Stomach (tissue), 8 donors: ENCODE measurements at regions not wholly inside any gene's neighbourhood (a gene's known extent, or its start where the extent isn't known, plus 50 kb on each side); places are given as distances from the start of the nearest gene placed in this dataset.

Experiments used
- DNase-seq, 2 donors: peaks; one replicate each; pipeline versions ENCODE4 v3.0.0 to v3.0.0-alpha.2; 2013 to 2019
- H3K27ac ChIP-seq, 5 donors: fragments of 200-600 bp in 4 of 5; sonication (generic) in 4 of 5; one replicate each; pipeline ENCODE4 v1.5.1; 2013 to 2019; ENCODE audit warnings: mild to moderate bottlenecking in 1 of 5, moderate library complexity in 1 of 5
- H3K27me3 ChIP-seq, 3 donors: fragments of 200-600 bp; sonication (generic); one replicate each; pipeline ENCODE4 v1.5.1; 2017 to 2019; ENCODE audit warnings: mixed run types in 1 of 3
- H3K36me3 ChIP-seq, 4 donors: fragments of 200-600 bp; sonication (generic); 1 replicate in 3 of 4; 2 replicates in 1 of 4; pipeline ENCODE4 v1.5.1; 2016 to 2019
- H3K4me1 ChIP-seq, 4 donors: fragments of 200-600 bp; sonication (generic); one replicate each; pipeline ENCODE4 v1.5.1; 2016 to 2019
- H3K4me3 ChIP-seq, 4 donors: fragments of 200-600 bp; sonication (generic) in 3 of 4; one replicate each; pipeline ENCODE4 v1.5.1; 2016 to 2019; ENCODE audit warnings: mild to moderate bottlenecking in 1 of 4
- H3K9me3 ChIP-seq, 4 donors: fragments of 200-600 bp; sonication (generic); one replicate each; pipeline ENCODE4 v1.5.1; 2016 to 2019
- EP300 ChIP-seq: sonication (generic); formaldehyde crosslinking; IDR thresholded peaks from one replicate; pipeline ENCODE4 v1.6.1; 2017; ENCODE audit warnings: antibody characterized with exemption
- POLR2A ChIP-seq, 4 donors: fragments of 450-650 bp; IDR thresholded peaks; one replicate each; pipeline ENCODE4 v1.6.1; 2016; ENCODE audit warnings: antibody characterized with exemption in 4 of 4, control low read depth in 2 of 4, mild to moderate bottlenecking in 1 of 4, moderate library complexity in 1 of 4
- POLR2AphosphoS5 ChIP-seq, 3 donors: sonication (generic); formaldehyde crosslinking; IDR thresholded peaks; one replicate each; pipeline ENCODE4 v1.6.1; 2016; ENCODE audit warnings: antibody characterized with exemption in 3 of 3
- WGBS, 5 donors: extraction: QIAGEN DNeasy Blood & Tissue Kit in 3 of 5; methylation state at CpG; one replicate each; pipeline versions ENCODE4 v1.1.5 to v1.1.7; 2013 to 2018; 5-methylcytosine and 5-hydroxymethylcytosine counted together
- intact Hi-C: fragments of 100-400 bp; cut with DNase I; formaldehyde crosslinking; loops from one replicate; pipeline ENCODE4 v1.15.1; 2023; ENCODE audit warnings: low total_unique reads
- TF ChIP-seq, protein P1 (sequence below), 7 experiments: fragments of 450-650 bp in 4 of 7; fragments of 200-600 bp in 3 of 7; sonication (generic) in 3 of 7; IDR thresholded peaks; one replicate each; pipeline ENCODE4 v1.5.1; 2016 to 2019; ENCODE audit warnings: antibody characterized with exemption in 7 of 7, control low read depth in 2 of 7, mild to moderate bottlenecking in 1 of 7
- donor health status: healthy with polysubstance abuse.
- donor health status: Bipolar disorder and iron deficiency.
- donor health status: healthy.

DNA sequence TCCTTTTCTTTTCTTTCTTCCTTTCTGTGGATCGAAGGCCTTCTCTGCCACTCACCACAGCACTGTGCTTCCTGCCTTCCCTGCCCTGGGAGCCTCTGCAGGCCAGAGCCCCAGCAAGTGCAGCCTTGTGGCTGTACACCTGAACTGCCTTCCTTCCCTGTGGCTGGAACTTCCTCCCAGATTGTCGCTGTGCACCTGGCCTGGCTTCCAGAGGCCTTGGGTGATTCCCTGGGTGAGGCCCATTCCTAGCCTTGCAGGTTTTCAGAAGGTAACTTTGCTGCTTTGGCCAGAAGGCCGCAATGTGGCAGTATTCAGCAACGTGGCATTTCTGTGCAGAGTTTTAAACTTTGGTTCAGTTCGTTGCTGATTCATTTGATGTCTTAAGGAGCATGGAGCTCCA is 50.1 kb upstream of the RASGEF1A start:
- H3K27me3 ChIP-seq, result peaks cover 0 to 14% (median 0%) of the 10 kb centered on the region in 3 donors
- TF ChIP-seq EP300 (no peak), POLR2A (IDR thresholded peaks at IDR 0.05) (no peak), POLR2AphosphoS5 (IDR thresholded peaks at IDR 0.05) (no peak)
- TF ChIP-seq, protein P1, sequence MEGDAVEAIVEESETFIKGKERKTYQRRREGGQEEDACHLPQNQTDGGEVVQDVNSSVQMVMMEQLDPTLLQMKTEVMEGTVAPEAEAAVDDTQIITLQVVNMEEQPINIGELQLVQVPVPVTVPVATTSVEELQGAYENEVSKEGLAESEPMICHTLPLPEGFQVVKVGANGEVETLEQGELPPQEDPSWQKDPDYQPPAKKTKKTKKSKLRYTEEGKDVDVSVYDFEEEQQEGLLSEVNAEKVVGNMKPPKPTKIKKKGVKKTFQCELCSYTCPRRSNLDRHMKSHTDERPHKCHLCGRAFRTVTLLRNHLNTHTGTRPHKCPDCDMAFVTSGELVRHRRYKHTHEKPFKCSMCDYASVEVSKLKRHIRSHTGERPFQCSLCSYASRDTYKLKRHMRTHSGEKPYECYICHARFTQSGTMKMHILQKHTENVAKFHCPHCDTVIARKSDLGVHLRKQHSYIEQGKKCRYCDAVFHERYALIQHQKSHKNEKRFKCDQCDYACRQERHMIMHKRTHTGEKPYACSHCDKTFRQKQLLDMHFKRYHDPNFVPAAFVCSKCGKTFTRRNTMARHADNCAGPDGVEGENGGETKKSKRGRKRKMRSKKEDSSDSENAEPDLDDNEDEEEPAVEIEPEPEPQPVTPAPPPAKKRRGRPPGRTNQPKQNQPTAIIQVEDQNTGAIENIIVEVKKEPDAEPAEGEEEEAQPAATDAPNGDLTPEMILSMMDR (IDR thresholded peaks at IDR 0.05), result no peak
- DNase-seq, result peak in 1 of 2 donors; percentile 44
- no peak overlapping the region for H3K4me3 ChIP-seq
- no peaks in the 10 kb centered on the region for H3K9me3 ChIP-seq
- H3K36me3 ChIP-seq, result no peaks in the 10 kb centered on the region
- intact Hi-C loops, result no loop called here
- H3K4me1 ChIP-seq, result peaks cover 0 to 10% (median 0%) of the 10 kb centered on the region in 4 donors
- WGBS, 5 donors, result 53 to 61% (median 59%) methylated on average over 5 of the region's 5 CpGs
- peak overlapping the region in 1 of 5 donors; percentile 0 for H3K27ac ChIP-seq
